HG02759 (cell line): ENCODE measurements at regions not wholly inside any gene's neighbourhood (a gene's known extent, or its start where the extent isn't known, plus 50 kb on each side); places are given as distances from the start of the nearest gene placed in this dataset.

Experiments
- ATAC-seq: cut with Tn5 transposase; IDR thresholded peaks from one replicate; pipeline ENCODE4 v1.9.1; 2021; ENCODE audit warnings: mild to moderate bottlenecking, moderate library complexity; ENCODE audit not compliant: unreplicated experiment

- ATAC-seq = no peak
Observed at GRCh38 chr2:134109246-134109645, 144.6 kb upstream of the MGAT5 start.

- no peak for ATAC-seq
Observed at GRCh38 chr2:134109725-134110124, 144.1 kb upstream of the MGAT5 start.

GRCh38 chr2:134110532-134110931, 143.3 kb upstream of the MGAT5 start:
- ATAC-seq = no peak

- no peak for ATAC-seq
Observed at GRCh38 chr2:134117676-134118075, 136.2 kb upstream of the MGAT5 start.

- peak; percentile 35 for ATAC-seq
Observed at GRCh38 chr2:134118279-134119116, 135.4 kb upstream of the MGAT5 start.

- peak; percentile 5 for ATAC-seq
Observed at GRCh38 chr2:134119117-134119712, 134.7 kb upstream of the MGAT5 start.

GRCh38 chr2:134119713-134120405, 134.0 kb upstream of the MGAT5 start:
- peak; percentile 62 for ATAC-seq

GRCh38 chr2:134120406-134120732, 133.5 kb upstream of the MGAT5 start:
- ATAC-seq = peak; percentile 7

- peak; percentile 58 for ATAC-seq
Observed at GRCh38 chr2:134120733-134121630, 132.9 kb upstream of the MGAT5 start.

GRCh38 chr2:134122610-134123009, 131.3 kb upstream of the MGAT5 start:
- no peak for ATAC-seq

GRCh38 chr2:134123332-134123731, 130.5 kb upstream of the MGAT5 start:
- no peak for ATAC-seq

GRCh38 chr2:134124047-134124753, 129.7 kb upstream of the MGAT5 start:
- ATAC-seq = no peak

GRCh38 chr2:134127496-134127895, 126.4 kb upstream of the MGAT5 start:
- peak; percentile 60 for ATAC-seq

- ATAC-seq = no peak
Observed at GRCh38 chr2:134128746-134129145, 125.1 kb upstream of the MGAT5 start.

GRCh38 chr2:134129900-134130537, 123.9 kb upstream of the MGAT5 start:
- no peak for ATAC-seq

- ATAC-seq = no peak
Observed at GRCh38 chr2:134131681-134132489, 122.0 kb upstream of the MGAT5 start.

- no peak for ATAC-seq
Observed at GRCh38 chr2:134132490-134132857, 121.4 kb upstream of the MGAT5 start.

- ATAC-seq = no peak
Observed at GRCh38 chr2:134133622-134134312, 120.1 kb upstream of the MGAT5 start.

GRCh38 chr2:134134313-134134706, 119.6 kb upstream of the MGAT5 start:
- ATAC-seq = no peak
